ENCODE measurements at regions not wholly inside any gene's neighbourhood (a gene's known extent, or its start where the extent isn't known, plus 50 kb on each side); places are given as distances from the start of the nearest gene placed in this dataset.
"Not testable (repeated sequence)": the region's sequence is repeated elsewhere in the genome, so short reads cannot be mapped to it uniquely, and the experiment has no call there.

DNA sequence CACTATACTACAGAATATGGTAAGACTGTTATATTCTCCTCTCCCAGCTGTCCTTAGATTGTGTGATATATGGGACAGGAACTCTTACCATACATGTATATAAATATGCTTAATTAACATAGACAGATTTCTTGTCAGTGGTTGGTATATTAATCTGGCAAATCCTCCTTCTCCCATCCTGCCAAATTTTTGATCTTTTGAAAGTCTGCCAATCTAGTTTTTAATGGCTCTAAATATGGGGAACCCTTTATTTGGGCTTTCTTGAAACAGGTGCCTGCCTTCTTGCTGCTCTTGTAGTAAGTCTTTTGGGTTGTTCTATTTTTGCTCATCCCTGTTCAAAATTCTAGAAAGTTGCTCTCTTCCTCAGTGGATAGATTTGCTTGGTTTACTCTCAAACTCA lies 63.5 kb downstream of the SPATA31D1 start:
- no peak for DNase-seq (ENCODE audit: low spot score)

DNA sequence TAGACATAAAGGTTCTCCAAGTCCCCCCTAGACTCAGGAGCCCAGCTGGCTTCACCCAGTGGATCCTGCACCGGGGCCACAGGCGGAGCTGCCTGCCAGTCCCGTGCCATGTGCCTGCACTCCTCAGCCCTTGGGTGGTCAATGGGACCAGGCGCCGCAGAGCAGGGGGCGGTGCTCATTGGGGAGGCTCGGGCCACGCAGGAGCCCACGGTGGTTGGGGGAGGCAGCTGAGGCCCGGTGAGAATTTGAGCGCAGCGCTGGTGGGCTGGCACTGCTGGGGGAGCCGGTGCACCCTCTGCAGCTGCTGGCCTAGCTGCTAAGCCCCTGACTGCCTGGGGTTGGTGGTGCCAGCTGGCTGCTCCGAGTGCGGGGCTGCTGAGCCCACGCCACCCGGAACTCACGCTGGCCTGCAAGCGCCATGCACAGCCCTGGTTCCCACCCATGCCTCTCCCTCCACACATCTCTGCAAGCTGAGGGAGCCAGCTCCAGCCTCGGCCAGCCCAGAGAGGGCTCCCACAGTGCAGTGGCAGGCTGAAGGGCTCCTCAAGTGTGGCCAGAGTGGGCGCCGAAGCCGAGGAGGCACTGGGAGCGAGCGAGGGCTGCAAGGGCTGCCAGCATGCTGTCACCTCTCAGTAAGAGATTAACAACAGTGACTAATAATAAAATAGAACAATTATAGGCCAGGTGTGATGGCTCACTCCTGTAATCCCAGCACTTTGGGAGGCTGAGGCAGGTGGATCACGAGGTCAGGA lies 65.9 kb downstream of the SPATA31D1 start:
- DNase-seq (ENCODE audit: low spot score): no peak

- no peak for DNase-seq (ENCODE audit: low spot score)
Observed at GRCh38 chr9:82057805-82058204, 69.2 kb downstream of the SPATA31D1 start.

- not testable (repeated sequence) for DNase-seq (ENCODE audit: low spot score)
Observed at GRCh38 chr9:82061801-82062200, 73.2 kb downstream of the SPATA31D1 start.

DNA sequence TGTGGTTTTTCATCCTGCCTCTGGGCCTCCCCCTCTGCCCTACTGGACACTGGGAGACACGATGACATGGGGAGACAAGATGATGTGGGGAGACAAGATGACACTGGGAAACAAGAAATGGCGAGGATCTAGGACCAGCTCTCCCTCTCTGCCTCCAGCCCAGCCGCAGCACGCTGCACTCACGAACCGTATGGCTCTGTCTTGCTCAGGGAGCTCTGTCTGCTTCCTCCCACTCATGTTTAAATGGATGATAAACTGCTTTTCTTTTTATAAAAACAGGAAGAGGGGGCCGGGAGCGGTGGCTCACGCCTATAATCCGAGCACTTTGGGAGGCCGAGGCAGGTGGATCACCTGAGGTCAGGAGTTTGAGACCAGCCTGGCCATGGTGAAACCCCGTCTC lies 73.7 kb downstream of the SPATA31D1 start:
- DNase-seq (ENCODE audit: low spot score): no peak

DNA sequence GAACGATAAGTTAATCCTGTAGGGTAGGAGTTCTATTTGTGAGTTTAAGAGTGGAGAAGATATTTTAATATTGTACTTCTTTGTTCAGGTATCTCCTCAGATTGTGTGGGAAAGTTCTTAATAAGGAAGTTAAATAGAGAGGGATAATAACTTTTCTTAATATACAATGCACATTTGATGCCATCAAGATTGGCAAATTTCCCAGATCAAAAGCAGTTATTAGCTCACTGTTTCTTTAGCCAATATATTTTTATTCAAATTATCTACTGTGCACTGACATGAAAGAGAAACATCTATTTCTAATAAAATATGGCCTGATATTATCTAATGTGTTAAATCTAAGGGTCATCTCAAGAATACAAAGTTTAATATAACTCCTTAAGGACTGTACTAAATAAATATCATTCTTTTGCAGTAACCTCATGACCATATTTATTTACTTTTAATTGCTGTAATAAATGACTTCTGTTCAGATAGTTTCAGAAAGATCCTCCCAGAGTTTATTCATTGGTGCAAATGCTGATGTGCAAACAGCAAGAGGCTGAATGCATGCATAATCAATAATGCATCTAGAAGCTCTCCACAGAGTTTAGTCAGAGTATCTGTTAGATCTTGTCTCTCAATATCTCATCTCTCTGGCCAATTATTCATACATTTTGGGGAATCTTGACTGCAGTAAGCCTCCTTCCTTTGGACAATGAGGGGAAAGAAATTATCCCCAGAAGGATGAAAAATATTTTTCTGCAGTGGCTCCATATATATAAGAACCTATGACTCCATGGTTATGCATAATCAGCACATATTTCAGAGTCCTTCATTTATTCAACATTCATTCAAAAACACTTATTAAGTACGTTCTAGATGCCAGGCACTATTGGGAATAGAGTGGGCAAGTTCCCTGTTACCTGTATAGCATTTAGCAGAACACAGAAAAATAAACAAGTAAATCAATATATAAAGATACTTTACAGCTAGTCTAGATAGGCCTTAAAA lies 85.3 kb downstream of the SPATA31D1 start:
- DNase-seq (ENCODE audit: low spot score): no peak

DNA sequence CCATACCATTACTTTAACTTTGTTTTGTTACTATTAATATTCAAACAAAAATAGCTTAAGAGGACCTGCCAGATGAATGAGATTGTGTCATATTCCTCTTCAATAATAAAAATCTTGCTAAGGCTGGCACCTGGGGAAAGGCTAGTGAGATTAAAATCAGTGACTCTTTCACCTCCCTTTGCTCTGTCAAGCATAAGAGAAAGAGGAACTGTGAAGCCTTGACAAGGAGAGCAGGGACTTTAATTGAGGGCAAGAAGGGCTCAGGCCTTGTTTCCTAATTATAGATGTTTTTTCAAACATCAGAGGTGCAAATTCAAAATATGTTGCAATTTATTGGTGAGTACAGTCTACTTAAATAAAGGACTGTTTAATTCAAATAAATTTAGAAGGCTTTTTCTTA lies 91.7 kb downstream of the SPATA31D1 start:
- no peak for DNase-seq (ENCODE audit: low spot score)

DNA sequence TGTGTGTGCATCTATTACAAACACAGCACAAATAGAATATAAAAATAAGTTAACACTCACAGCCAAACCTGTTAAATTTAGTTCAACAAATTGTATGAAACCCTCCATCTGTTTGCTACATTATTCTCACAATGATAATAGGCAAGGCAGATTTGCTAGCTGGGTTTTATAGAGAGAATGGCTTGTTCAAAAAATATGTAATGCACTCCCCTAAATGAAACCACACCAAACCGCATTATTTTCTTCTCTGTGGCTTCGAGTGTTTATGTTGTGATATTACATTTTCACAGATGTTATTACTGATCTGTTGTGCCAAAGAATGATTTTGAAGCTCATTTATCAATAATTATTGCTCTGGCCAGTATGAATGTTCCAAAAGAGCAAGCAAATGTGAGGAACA lies 92.9 kb downstream of the SPATA31D1 start:
- DNase-seq (ENCODE audit: low spot score): no peak

DNA sequence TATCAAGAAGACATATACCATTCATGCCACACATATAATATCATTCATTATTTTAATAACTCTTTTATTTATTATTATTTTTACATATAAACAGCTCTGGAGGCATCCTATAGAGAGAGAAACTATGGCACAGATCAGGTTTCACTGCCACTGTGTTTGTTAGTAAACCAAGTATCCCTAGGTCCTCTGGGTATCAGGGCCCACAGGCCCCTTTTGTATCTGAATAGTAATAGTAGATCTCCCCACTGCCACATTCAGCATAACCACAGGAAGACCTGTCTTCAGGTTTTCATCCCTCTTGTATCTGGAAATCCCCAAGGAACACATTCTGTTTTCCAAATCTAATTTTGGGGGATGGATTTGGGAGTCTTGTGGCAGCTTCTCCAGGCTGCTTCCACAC lies 94.0 kb downstream of the SPATA31D1 start:
- no peak for DNase-seq (ENCODE audit: low spot score)

DNA sequence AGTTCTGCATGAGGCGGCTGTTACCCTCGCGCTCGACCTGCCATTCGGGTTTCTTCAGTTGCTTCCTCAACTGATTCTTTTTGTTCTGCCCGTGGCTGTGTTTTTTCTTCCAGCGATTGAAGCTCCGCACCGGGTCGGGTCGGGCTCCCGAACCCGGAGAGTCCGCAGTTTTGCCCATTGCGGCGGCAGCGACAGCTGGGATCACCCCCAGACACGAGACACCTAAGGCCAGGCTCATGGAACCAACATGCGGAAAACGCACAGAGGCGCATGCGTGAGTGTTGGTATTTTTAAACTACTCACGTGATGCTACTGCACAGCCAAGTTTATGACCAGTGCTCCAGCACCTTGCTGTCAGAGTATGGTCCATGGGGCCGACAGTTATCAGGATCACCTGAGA lies 100.0 kb downstream of the SPATA31D1 start:
- no peak for DNase-seq (ENCODE audit: low spot score)

- no peak for DNase-seq (ENCODE audit: low spot score)
Observed at GRCh38 chr9:82090046-82090445, 101.5 kb downstream of the SPATA31D1 start.

DNA sequence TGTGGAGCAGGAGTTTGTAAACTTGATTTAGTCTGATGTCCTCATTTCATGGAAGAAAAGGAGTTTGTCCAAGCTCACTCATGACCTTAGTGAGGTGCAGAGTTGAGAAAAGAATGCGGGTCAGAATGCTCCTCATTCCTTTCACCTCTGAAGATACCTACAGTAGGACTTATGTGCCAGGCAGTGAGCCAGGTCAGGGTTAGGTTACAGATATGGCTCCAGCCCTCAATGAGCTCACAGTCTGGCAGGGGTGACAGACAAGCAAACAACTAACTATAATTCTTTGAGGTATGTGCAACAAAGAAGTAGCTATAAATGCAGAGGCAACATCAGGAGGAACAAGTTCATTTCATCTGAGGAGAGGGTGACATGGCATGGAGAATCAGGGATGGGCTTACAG lies 102.5 kb downstream of the SPATA31D1 start:
- no peak for DNase-seq (ENCODE audit: low spot score)

DNA sequence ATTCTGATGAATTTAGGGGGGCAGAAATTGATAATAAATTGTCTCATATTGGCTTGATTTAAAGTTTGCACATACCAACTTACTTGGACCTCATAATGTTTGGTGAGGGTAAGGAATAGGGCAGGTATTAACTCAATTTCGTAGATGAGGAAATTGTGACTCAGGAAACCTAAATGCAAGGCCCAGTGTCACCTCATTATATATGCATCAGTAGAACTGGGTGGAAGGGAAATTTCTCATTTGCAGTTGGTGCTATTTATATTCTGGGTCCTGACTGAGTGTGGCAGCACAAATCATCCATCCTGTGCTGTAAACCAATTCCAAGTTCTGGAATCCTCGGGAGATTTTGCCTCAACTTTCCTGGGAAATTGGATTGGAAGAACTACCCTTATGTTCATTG lies 103.0 kb downstream of the SPATA31D1 start:
- no peak for DNase-seq (ENCODE audit: low spot score)

DNA sequence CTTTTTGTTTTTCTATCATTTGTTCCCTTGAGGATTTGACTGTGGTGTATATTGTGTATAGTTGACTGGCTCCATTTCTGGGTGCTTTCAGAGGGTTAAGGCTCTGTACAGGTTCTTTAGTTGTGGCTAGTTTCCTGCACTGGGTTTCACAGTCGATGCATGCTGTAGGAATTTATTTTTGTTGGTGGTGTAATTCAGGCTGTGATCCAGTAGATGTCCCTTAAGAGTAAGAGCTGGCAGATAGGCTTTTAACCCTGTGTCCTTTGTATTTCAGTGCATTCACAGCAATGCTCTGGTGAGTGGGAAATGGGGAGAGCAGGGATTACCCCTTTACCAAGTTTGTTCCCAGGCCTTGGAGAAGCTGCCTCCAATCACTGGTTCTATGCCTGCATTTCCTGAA lies 112.9 kb downstream of the SPATA31D1 start:
- no peak for DNase-seq (ENCODE audit: low spot score)

- DNase-seq (ENCODE audit: low spot score): no peak
Observed at GRCh38 chr9:82104252-82104651, 115.7 kb downstream of the SPATA31D1 start.

DNA sequence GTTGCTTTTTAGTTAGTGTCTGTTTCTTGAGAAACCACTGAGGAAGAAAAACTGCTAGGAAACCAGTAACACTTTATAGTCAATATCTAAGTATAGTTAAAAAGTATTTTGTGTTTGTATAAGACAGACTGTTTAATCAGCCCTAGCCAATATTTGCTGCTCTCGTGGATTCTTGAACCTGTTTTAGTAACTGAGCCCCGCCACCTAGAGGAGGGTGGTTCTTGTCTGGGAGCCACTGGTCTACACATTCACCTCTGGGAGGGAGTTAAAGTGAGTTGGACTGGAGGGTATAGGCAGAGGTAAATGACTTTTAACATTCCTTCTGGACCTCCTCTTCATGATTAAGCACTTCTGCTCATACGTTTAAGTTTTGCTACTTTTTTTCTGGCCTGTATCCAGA lies 117.2 kb downstream of the SPATA31D1 start:
- no peak for DNase-seq (ENCODE audit: low spot score)

DNA sequence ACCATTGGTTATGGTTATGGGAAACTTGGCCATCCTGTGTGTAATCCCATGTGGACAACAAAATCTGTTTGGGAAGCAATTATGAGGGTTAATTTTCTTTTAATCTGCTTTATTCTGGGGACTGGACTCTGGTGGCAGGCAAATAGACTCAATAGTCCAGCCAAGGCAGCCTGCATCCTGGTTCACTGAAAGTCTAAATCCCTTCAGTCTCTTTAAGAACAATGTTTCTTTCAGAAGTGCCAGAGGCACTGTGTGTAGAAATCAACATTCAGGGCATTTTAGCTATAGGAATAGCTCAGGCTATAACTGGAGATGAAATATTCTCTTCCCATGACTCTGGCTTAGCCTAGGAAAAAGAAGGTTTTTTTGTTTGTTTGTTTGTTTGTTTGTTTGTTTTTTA lies 118.0 kb downstream of the SPATA31D1 start:
- DNase-seq (ENCODE audit: low spot score): no peak

GRCh38 chr9:82108474-82108873 lies 119.9 kb downstream of the SPATA31D1 start:
- DNase-seq (ENCODE audit: low spot score): no peak

DNA sequence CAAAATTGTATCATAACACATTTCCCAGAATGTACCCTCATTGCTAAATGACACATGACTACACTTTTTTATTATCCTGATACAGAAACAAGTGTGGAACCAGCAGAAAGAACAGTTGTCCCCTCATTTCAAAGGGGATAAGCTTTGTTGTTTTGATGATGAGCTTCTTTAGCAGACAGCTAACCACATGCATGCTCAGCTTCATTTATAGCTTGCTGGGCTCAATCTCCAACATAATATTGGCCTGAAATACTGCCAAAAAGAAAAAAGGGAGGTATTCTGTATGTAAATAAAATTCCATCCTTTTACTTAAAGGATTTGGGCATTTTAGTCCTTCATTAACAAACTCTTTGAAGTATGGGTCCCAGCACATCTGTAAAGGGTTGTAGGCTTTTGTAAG lies 120.4 kb downstream of the SPATA31D1 start:
- no peak for DNase-seq (ENCODE audit: low spot score)

- no peak for DNase-seq (ENCODE audit: low spot score)
Observed at GRCh38 chr9:82109626-82110025, 121.1 kb downstream of the SPATA31D1 start.

DNA sequence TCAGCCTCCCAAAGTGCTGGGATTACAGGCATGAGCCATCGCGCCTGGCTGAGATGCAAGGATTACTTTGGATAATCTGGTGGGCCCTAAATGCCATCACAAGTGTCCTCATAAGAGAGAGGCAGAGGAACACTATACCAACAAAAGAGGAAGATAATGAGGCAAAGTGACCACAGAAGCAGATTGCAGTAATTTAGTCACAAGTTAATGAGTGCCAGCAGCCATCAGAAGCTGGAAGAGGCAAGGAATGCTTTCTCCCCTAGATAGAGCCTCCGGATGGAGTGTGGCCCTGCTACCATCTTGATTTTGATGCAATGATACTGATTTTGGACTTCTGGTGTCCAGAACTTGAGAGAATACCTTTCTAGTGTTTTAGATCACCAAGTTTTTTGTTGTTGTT lies 122.3 kb downstream of the SPATA31D1 start:
- no peak for DNase-seq (ENCODE audit: low spot score)

DNA sequence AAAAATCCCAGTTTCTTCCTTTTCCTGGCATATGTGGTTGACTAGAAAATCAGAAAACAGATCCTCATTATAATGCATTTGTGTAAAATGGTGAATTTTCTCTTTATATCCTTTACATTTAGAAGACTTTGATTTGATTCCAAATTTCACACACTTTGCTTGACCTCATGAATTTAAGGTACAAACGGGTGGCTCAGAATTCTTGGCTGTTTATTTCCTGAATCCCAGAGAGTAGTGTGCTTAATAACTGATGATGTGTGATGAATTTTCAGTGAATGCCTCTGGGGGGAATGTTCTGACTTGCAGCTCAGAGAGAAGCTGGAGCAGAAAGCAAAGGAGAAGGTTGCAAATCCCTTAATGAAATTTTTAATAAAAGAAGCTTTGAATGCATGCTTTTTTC lies 126.8 kb downstream of the SPATA31D1 start:
- no peak for DNase-seq (ENCODE audit: low spot score)

DNA sequence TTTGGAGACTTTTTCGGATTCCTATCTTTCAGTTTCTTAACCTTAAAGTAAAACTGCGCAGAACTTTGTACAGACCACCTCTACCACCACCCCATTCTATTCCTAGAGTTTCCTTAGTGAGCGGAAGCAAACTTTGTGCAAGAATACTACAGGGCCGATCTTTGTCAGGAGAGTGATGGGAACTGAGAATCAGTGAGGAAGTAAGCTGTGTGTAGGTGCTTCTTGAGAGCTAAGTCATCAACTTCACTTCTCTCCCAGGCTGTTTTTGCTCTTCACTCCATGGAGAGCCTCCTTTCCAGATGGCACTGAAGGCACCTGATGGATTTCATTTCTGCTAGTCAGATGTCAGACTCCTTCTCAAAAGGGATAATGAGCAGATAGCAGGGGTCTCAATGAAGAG lies 127.3 kb downstream of the SPATA31D1 start:
- DNase-seq (ENCODE audit: low spot score): no peak

All from CD4-positive, alpha-beta T cell treated with Interleukin-15 for 4 hours (primary cell).